ENCODE measurements at regions not wholly inside any gene's neighbourhood (a gene's known extent, or its start where the extent isn't known, plus 50 kb on each side); places are given as distances from the start of the nearest gene placed in this dataset.

DNA sequence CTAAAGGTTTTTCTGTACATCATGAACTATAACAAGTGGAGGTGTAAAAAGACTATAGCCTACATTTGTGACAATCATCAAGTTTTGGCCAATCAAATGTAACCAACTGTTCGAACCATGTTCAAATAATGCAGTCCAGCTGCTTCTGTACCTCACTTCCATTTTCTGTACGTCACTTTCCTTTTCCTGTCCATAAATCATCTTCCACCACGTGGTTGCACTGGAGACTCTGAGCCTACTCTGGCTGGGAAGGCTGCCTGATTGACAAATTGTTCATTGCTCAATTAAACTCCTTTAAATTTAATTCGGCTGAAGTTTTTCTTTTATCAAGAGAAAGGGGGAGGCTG lies 270.4 kb upstream of the JARID2 start:
- TF ChIP-seq, protein P1, sequence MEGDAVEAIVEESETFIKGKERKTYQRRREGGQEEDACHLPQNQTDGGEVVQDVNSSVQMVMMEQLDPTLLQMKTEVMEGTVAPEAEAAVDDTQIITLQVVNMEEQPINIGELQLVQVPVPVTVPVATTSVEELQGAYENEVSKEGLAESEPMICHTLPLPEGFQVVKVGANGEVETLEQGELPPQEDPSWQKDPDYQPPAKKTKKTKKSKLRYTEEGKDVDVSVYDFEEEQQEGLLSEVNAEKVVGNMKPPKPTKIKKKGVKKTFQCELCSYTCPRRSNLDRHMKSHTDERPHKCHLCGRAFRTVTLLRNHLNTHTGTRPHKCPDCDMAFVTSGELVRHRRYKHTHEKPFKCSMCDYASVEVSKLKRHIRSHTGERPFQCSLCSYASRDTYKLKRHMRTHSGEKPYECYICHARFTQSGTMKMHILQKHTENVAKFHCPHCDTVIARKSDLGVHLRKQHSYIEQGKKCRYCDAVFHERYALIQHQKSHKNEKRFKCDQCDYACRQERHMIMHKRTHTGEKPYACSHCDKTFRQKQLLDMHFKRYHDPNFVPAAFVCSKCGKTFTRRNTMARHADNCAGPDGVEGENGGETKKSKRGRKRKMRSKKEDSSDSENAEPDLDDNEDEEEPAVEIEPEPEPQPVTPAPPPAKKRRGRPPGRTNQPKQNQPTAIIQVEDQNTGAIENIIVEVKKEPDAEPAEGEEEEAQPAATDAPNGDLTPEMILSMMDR (IDR thresholded peaks at IDR 0.05), result no peak
- TF ChIP-seq POLR2A (IDR thresholded peaks at IDR 0.05) (no peak), POLR2AphosphoS5 (IDR thresholded peaks at IDR 0.05; ENCODE audit: insufficient read depth in 1 of 2, low read depth in 1 of 2) (no peak)
